Liver (tissue), 8 donors: ENCODE measurements at regions not wholly inside any gene's neighbourhood (a gene's known extent, or its start where the extent isn't known, plus 50 kb on each side); places are given as distances from the start of the nearest gene placed in this dataset.

Experiments used
- DNase-seq: peaks from one replicate; pipeline ENCODE4 v3.0.0-alpha.2; 2017; ENCODE audit warnings: low spot score
- H3K27ac ChIP-seq, 2 donors: one replicate each; pipeline ENCODE4 v1.7.0; 2013; ENCODE audit warnings: inconsistent platforms in 2 of 2, low read length in 2 of 2, control low read depth in 1 of 2, low read depth in 1 of 2, mild to moderate bottlenecking in 1 of 2
- H3K27me3 ChIP-seq, 4 donors: one replicate each; pipeline versions ENCODE4 v1.6.1 to v1.7.0; 2013; ENCODE audit warnings: low read length in 3 of 4, inconsistent platforms in 1 of 4, mild to moderate bottlenecking in 1 of 4, moderate library complexity in 1 of 4; ENCODE audit not compliant: control insufficient read depth in 4 of 4, insufficient read depth in 4 of 4
- H3K36me3 ChIP-seq, 4 donors: one replicate each; pipeline versions ENCODE4 v1.6.1 to v1.7.0; 2013; ENCODE audit warnings: low read length in 3 of 4, mild to moderate bottlenecking in 3 of 4, low read depth in 1 of 4, moderate library complexity in 1 of 4; ENCODE audit not compliant: control insufficient read depth in 4 of 4, insufficient read depth in 3 of 4
- H3K4me1 ChIP-seq, 4 donors: one replicate each; pipeline versions ENCODE4 v1.6.1 to v1.7.0; 2013; ENCODE audit warnings: low read length in 3 of 4, mild to moderate bottlenecking in 3 of 4, moderate library complexity in 1 of 4; ENCODE audit not compliant: control insufficient read depth in 4 of 4, insufficient read depth in 4 of 4
- H3K4me3 ChIP-seq, 3 donors: one replicate each; pipeline versions ENCODE4 v1.6.1 to v1.7.0; 2013; ENCODE audit warnings: low read length in 3 of 3, control low read depth in 1 of 3, low read depth in 1 of 3, mild to moderate bottlenecking in 1 of 3
- H3K9ac ChIP-seq, 2 donors: one replicate each; pipeline ENCODE4 v1.7.0; 2013; ENCODE audit warnings: low read length in 2 of 2, mild to moderate bottlenecking in 2 of 2, moderate library complexity in 2 of 2, control low read depth in 1 of 2, low read depth in 1 of 2
- H3K9me3 ChIP-seq, 4 donors: one replicate each; pipeline versions ENCODE4 v1.6.1 to v1.7.0; 2013; ENCODE audit warnings: low read length in 3 of 4; ENCODE audit not compliant: control insufficient read depth in 4 of 4
- ATF3 ChIP-seq: IDR thresholded peaks from 2 replicates; pipeline ENCODE4 v1.6.1; 2016; ENCODE audit warnings: antibody characterized with exemption
- CTCF ChIP-seq: fragments of 150-350 bp; IDR thresholded peaks from 2 replicates; pipeline ENCODE4 v1.5.1; 2017; ENCODE audit warnings: improper control_type of control experiment, low read depth, low read length; ENCODE audit not compliant: missing input control
- EGR1 ChIP-seq, 2 donors: IDR thresholded peaks; 2 replicates each; pipeline ENCODE4 v1.6.1; 2016 to 2018; ENCODE audit warnings: antibody characterized with exemption in 2 of 2, low read depth in 2 of 2
- FOXA1 ChIP-seq: IDR thresholded peaks from 2 replicates; pipeline ENCODE4 v1.6.1; 2016; ENCODE audit warnings: antibody characterized with exemption
- FOXA2 ChIP-seq: IDR thresholded peaks from 2 replicates; pipeline ENCODE4 v1.6.1; 2016; ENCODE audit warnings: antibody characterized with exemption
- GABPA ChIP-seq, 2 donors: IDR thresholded peaks in 1 of 2; conservative IDR thresholded peaks in 1 of 2; 2 replicates each; pipeline ENCODE4 v1.6.1; 2016; ENCODE audit warnings: antibody characterized with exemption in 2 of 2, mild to moderate bottlenecking in 1 of 2, moderate library complexity in 1 of 2
- HNF4A ChIP-seq, 2 donors: conservative IDR thresholded peaks; 2 replicates each; pipeline ENCODE4 v1.6.1; 2016; ENCODE audit warnings: antibody characterized with exemption in 2 of 2, mild to moderate bottlenecking in 2 of 2
- HNF4G ChIP-seq: IDR thresholded peaks from 2 replicates; pipeline ENCODE4 v1.6.1; 2016; ENCODE audit warnings: antibody characterized with exemption
- MAX ChIP-seq: IDR thresholded peaks from 2 replicates; pipeline ENCODE4 v1.6.1; 2016; ENCODE audit warnings: antibody characterized with exemption
- NR2F2 ChIP-seq: IDR thresholded peaks from 2 replicates; pipeline ENCODE4 v1.6.1; 2016; ENCODE audit warnings: antibody characterized with exemption
- RAD21 ChIP-seq, 2 donors: IDR thresholded peaks; 2 replicates each; pipeline ENCODE4 v1.6.1; 2016; ENCODE audit warnings: antibody characterized with exemption in 2 of 2, mild to moderate bottlenecking in 2 of 2
- REST ChIP-seq: IDR thresholded peaks from 2 replicates; pipeline ENCODE4 v1.6.1; 2016; ENCODE audit warnings: antibody characterized with exemption, mild to moderate bottlenecking
- RXRA ChIP-seq, 2 donors: IDR thresholded peaks; 2 replicates each; pipeline ENCODE4 v1.6.1; 2017 to 2018; ENCODE audit warnings: antibody characterized with exemption in 2 of 2, mild to moderate bottlenecking in 1 of 2
- SP1 ChIP-seq: IDR thresholded peaks from 2 replicates; pipeline ENCODE4 v1.6.1; 2018; ENCODE audit warnings: antibody characterized with exemption, mild to moderate bottlenecking
- TAF1 ChIP-seq: conservative IDR thresholded peaks from 2 replicates; pipeline ENCODE4 v1.6.1; 2016; ENCODE audit warnings: antibody characterized with exemption, mild to moderate bottlenecking
- YY1 ChIP-seq: IDR thresholded peaks from 2 replicates; pipeline ENCODE4 v1.6.1; 2016; ENCODE audit warnings: antibody characterized with exemption, mild to moderate bottlenecking
- ZBTB33 ChIP-seq: IDR thresholded peaks from 2 replicates; pipeline ENCODE4 v1.6.1; 2016; ENCODE audit warnings: antibody characterized with exemption
- WGBS: extraction: QIAGEN DNeasy Blood & Tissue Kit; methylation state at CpG from one replicate; pipeline ENCODE4 v1.1.7; 2013; 5-methylcytosine and 5-hydroxymethylcytosine counted together
- donor health status: healthy.
- donor health status: healthy.
- donor health status: healthy.
- donor health status: healthy.
- donor health status: healthy.

- Histone ChIP-seq H3K9me3 (no peaks in the 10 kb centered on the region), H3K36me3 (no peaks in the 10 kb centered on the region), H3K4me3 (no peak overlapping the region), H3K9ac (no peak overlapping the region), H3K27ac (no peak overlapping the region), H3K27me3 (no peaks in the 10 kb centered on the region), H3K4me1 (no peaks in the 10 kb centered on the region)
- DNase-seq = no peak
- 75% methylated on average over 5 of the region's 5 CpGs for WGBS
- TF ChIP-seq MAX = no peak
- TF ChIP-seq FOXA2 = no peak
- no peak for TF ChIP-seq GABPA (IDR thresholded peaks at IDR 0.05 in 1 of 2, conservative IDR thresholded peaks at IDR 0.05 in 1 of 2)
Measured at GRCh38 chr4:187550256-187550950, 445.2 kb upstream of the ZFP42 start.

GRCh38 chr4:187552781-187553180 lies 442.8 kb upstream of the ZFP42 start:
- Histone ChIP-seq H3K36me3 (no peaks in the 10 kb centered on the region), H3K4me1 (no peaks in the 10 kb centered on the region), H3K4me3 (no peak overlapping the region), H3K27me3 (no peaks in the 10 kb centered on the region), H3K9ac (no peak overlapping the region), H3K27ac (no peak overlapping the region), H3K9me3 (no peaks in the 10 kb centered on the region)
- TF ChIP-seq FOXA2 (no peak), CTCF (no peak), HNF4A (conservative IDR thresholded peaks at IDR 0.05) (no peak), ATF3 (no peak), EGR1 (IDR thresholded peaks at IDR 0.05; ENCODE audit: low read depth in 2 of 2) (no peak), MAX (no peak), RAD21 (IDR thresholded peaks at IDR 0.05) (no peak), NR2F2 (no peak), RXRA (IDR thresholded peaks at IDR 0.05) (no peak), FOXA1 (no peak), GABPA (IDR thresholded peaks at IDR 0.05 in 1 of 2, conservative IDR thresholded peaks at IDR 0.05 in 1 of 2) (no peak), YY1 (no peak), REST (no peak), TAF1 (no peak), HNF4G (no peak), SP1 (no peak), ZBTB33 (no peak)
- WGBS = 71% methylated on average over 4 of the region's 4 CpGs
- DNase-seq = no peak
